ENCODE measurements at regions not wholly inside any gene's neighbourhood (a gene's known extent, or its start where the extent isn't known, plus 50 kb on each side); places are given as distances from the start of the nearest gene placed in this dataset.

DNA sequence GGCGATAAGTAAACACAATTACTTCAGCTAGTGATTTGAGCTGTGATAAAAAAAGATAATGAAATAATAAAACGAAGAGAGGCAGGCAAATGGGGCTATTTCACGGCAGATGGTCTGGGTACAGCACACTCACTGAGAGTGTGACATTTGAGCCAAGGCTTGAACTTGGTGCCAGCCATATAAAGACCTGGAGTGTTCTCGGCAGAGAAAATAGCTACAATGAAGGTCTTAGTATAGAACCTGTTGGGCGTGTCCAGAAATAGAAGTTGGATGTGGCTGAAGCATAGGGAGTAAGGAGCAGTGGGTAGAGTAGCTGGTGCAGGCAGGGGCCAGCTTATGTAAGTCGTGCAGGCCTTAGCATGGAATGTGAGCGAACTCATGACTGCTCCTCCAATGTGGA lies 660.3 kb upstream of the WWC1 start:
- Mint-ChIP-seq H3K27me3 (no peaks in the 10 kb centered on the region), H3K9me3 (peaks cover 24% of the 10 kb centered on the region), H3K4me1 (no peaks in the 10 kb centered on the region), H3K27ac (ENCODE audit: low read depth) (no peak overlapping the region), H3K4me3 (no peak overlapping the region), H3K36me3 (ENCODE audit: insufficient read depth) (no peaks in the 10 kb centered on the region)
- no peak for DNase-seq (ENCODE audit: low spot score in 2 of 2)
- no peak for ATAC-seq (replicated peaks; ENCODE audit: extremely low read depth, poor library complexity, severe bottlenecking)

GRCh38 chr5:167633114-167633513 lies 658.3 kb upstream of the WWC1 start:
- ATAC-seq (replicated peaks; ENCODE audit: extremely low read depth, poor library complexity, severe bottlenecking) = no peak
- H3K27ac Mint-ChIP-seq (ENCODE audit: low read depth) = no peak overlapping the region

DNA sequence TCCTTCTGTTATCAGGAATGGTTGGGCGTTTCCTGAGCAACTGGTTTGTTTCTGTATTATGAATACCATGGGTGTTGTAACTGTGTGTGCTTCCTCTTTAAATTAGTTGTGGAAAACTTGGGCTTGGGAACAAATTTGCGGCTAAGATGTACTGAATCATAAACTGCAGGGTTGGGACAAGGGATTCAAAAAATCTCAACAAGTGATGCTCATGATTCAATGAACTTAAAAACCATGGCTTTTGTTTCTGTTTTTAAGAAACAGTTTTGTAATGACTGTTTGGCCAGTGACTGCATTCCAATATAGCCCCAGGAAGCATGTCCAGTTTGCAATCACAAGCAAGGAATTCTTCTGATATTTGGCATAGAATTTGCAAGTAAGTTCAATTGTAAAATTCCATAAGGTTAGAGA lies 657.5 kb upstream of the WWC1 start:
- H3K4me3 Mint-ChIP-seq = no peak overlapping the region
- no peaks in the 10 kb centered on the region for H3K36me3 Mint-ChIP-seq (ENCODE audit: insufficient read depth)
- no peaks in the 10 kb centered on the region for H3K27me3 Mint-ChIP-seq
- H3K4me1 Mint-ChIP-seq = no peaks in the 10 kb centered on the region
- no peak for ATAC-seq (replicated peaks; ENCODE audit: extremely low read depth, poor library complexity, severe bottlenecking)
- no peak for DNase-seq (ENCODE audit: low spot score in 2 of 2)
- H3K27ac Mint-ChIP-seq (ENCODE audit: low read depth) = no peak overlapping the region
- H3K9me3 Mint-ChIP-seq = peaks cover 16% of the 10 kb centered on the region

More at GRCh38 chr5:167633114-167633513, 658.3 kb upstream of the WWC1 start:
- Mint-ChIP-seq H3K4me1 (no peaks in the 10 kb centered on the region), H3K36me3 (ENCODE audit: insufficient read depth) (no peaks in the 10 kb centered on the region), H3K27me3 (no peaks in the 10 kb centered on the region), H3K4me3 (no peak overlapping the region), H3K9me3 (peaks cover 21% of the 10 kb centered on the region)
- no peak for DNase-seq (ENCODE audit: low spot score in 2 of 2)

DNA sequence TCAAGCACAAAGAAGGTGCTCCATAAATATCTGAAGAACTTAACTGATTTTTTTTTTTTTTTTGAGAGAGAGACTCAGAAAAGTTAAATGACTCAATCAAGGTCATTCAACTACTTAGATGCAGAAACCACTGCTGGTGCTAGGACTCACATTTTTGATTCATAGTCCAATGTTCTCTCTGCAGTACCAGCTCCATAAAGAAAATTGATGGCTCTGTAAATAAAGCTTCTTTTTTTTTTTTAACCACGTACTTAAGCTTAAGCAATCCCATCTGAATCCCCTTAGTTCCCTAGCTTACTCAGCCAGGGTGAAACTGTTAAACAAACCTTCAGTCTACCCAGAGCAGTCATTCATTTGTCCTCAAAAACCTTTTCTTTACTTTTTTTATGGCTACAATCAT lies 657.0 kb upstream of the WWC1 start:
- Mint-ChIP-seq H3K27me3 (no peaks in the 10 kb centered on the region), H3K36me3 (ENCODE audit: insufficient read depth) (no peaks in the 10 kb centered on the region), H3K4me1 (no peaks in the 10 kb centered on the region), H3K27ac (ENCODE audit: low read depth) (no peak overlapping the region), H3K9me3 (peaks cover 15% of the 10 kb centered on the region), H3K4me3 (no peak overlapping the region)
- ATAC-seq (replicated peaks; ENCODE audit: extremely low read depth, poor library complexity, severe bottlenecking) (no peak), DNase-seq (ENCODE audit: low spot score in 2 of 2) (no peak)

DNA sequence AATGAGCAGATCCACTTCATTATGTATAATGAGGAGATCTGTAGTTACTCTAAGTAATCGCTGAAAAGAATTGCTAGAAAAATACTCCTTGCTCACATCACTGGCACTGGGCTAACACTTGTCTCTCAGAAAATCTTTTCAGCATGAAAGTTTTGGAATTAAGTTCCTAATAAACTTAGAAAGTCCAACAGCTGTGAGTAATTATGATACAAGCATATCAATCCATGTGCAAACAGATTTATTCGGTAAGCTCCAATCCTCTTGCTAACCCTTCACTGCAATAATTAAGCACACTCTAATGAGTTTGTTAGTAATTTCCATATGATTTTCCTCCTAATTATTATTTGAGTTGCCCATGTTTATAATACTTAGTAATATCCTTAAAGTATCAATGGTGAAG lies 652.6 kb upstream of the WWC1 start:
- Mint-ChIP-seq H3K4me3 (no peak overlapping the region), H3K9me3 (peaks cover 5% of the 10 kb centered on the region), H3K36me3 (ENCODE audit: insufficient read depth) (no peaks in the 10 kb centered on the region), H3K27me3 (no peaks in the 10 kb centered on the region), H3K4me1 (no peaks in the 10 kb centered on the region), H3K27ac (ENCODE audit: low read depth) (no peak overlapping the region)
- DNase-seq (ENCODE audit: low spot score in 2 of 2) (no peak), ATAC-seq (replicated peaks; ENCODE audit: extremely low read depth, poor library complexity, severe bottlenecking) (no peak)

- no peak for DNase-seq (ENCODE audit: low spot score in 2 of 2)
- no peak overlapping the region for H3K4me3 Mint-ChIP-seq
Observed at GRCh38 chr5:167639273-167639672, 652.2 kb upstream of the WWC1 start.

GRCh38 chr5:167639766-167640165 lies 651.7 kb upstream of the WWC1 start:
- H3K27ac Mint-ChIP-seq (ENCODE audit: low read depth) = no peak overlapping the region
- H3K36me3 Mint-ChIP-seq (ENCODE audit: insufficient read depth) = no peaks in the 10 kb centered on the region
- H3K4me1 Mint-ChIP-seq = no peaks in the 10 kb centered on the region
- DNase-seq (ENCODE audit: low spot score in 2 of 2) (no peak), ATAC-seq (replicated peaks; ENCODE audit: extremely low read depth, poor library complexity, severe bottlenecking) (no peak)
- H3K4me3 Mint-ChIP-seq = no peak overlapping the region
- H3K27me3 Mint-ChIP-seq = no peaks in the 10 kb centered on the region
- peaks cover 5% of the 10 kb centered on the region for H3K9me3 Mint-ChIP-seq

More at GRCh38 chr5:167639273-167639672, 652.2 kb upstream of the WWC1 start:
- no peaks in the 10 kb centered on the region for H3K27me3 Mint-ChIP-seq
- peaks cover 5% of the 10 kb centered on the region for H3K9me3 Mint-ChIP-seq
- no peaks in the 10 kb centered on the region for H3K4me1 Mint-ChIP-seq
- ATAC-seq (replicated peaks; ENCODE audit: extremely low read depth, poor library complexity, severe bottlenecking) = no peak
- H3K27ac Mint-ChIP-seq (ENCODE audit: low read depth) = no peak overlapping the region
- H3K36me3 Mint-ChIP-seq (ENCODE audit: insufficient read depth) = no peaks in the 10 kb centered on the region

- Mint-ChIP-seq H3K36me3 (ENCODE audit: insufficient read depth) (no peaks in the 10 kb centered on the region), H3K4me3 (no peak overlapping the region), H3K27ac (ENCODE audit: low read depth) (no peak overlapping the region), H3K27me3 (no peaks in the 10 kb centered on the region), H3K9me3 (peaks cover 16% of the 10 kb centered on the region), H3K4me1 (no peaks in the 10 kb centered on the region)
- no peak for ATAC-seq (replicated peaks; ENCODE audit: extremely low read depth, poor library complexity, severe bottlenecking)
- DNase-seq (ENCODE audit: low spot score in 2 of 2) = no peak
Observed at GRCh38 chr5:167642181-167642580, 649.3 kb upstream of the WWC1 start.

- H3K9me3 Mint-ChIP-seq = peaks cover 17% of the 10 kb centered on the region
- H3K27me3 Mint-ChIP-seq = no peaks in the 10 kb centered on the region
- H3K4me1 Mint-ChIP-seq = no peaks in the 10 kb centered on the region
- H3K36me3 Mint-ChIP-seq (ENCODE audit: insufficient read depth) = no peaks in the 10 kb centered on the region
- no peak for ATAC-seq (replicated peaks; ENCODE audit: extremely low read depth, poor library complexity, severe bottlenecking)
- H3K4me3 Mint-ChIP-seq = no peak overlapping the region
- H3K27ac Mint-ChIP-seq (ENCODE audit: low read depth) = no peak overlapping the region
- DNase-seq (ENCODE audit: low spot score in 2 of 2) = no peak
Observed at GRCh38 chr5:167642779-167643517, 648.5 kb upstream of the WWC1 start.

DNA sequence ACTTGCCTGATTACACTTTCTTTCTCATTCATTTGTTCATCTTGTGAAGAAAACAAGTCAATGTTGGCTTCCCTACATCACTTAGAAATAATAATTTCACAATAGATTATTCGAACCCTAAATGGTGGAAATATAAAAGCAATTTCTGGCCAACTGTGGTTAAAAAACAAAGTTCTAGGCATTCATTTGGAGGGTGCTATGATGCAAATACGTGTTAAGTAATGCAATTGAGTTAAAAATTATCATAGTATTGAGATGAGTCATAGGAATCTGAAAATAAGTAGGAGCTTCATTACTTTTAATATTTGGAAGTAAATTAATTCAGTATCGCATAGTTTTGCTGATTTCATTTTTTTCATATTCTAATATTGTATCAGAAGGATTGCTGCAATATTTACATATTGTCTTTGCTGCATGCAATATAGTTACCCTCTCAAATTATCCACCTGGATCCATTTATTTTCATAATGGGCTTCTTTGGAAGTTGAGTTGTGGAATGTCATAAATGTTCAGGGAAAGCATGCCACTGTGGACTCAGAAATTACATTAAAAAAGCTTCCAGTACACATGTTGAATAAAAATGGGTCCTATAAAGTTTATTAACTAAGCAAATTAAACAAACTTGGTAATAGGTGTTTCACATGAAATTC lies 647.7 kb upstream of the WWC1 start:
- no peak overlapping the region for H3K4me3 Mint-ChIP-seq
- H3K9me3 Mint-ChIP-seq = peaks cover 17% of the 10 kb centered on the region
- DNase-seq (ENCODE audit: low spot score in 2 of 2) (no peak), ATAC-seq (replicated peaks; ENCODE audit: extremely low read depth, poor library complexity, severe bottlenecking) (no peak)
- H3K27ac Mint-ChIP-seq (ENCODE audit: low read depth) = no peak overlapping the region
- no peaks in the 10 kb centered on the region for H3K4me1 Mint-ChIP-seq
- no peaks in the 10 kb centered on the region for H3K36me3 Mint-ChIP-seq (ENCODE audit: insufficient read depth)
- H3K27me3 Mint-ChIP-seq = no peaks in the 10 kb centered on the region

GRCh38 chr5:167644619-167645018 lies 646.8 kb upstream of the WWC1 start:
- H3K9me3 Mint-ChIP-seq = peaks cover 17% of the 10 kb centered on the region
- H3K4me1 Mint-ChIP-seq = no peaks in the 10 kb centered on the region
- H3K36me3 Mint-ChIP-seq (ENCODE audit: insufficient read depth) = no peaks in the 10 kb centered on the region
- ATAC-seq (replicated peaks; ENCODE audit: extremely low read depth, poor library complexity, severe bottlenecking) (no peak), DNase-seq (ENCODE audit: low spot score in 2 of 2) (no peak)
- no peak overlapping the region for H3K4me3 Mint-ChIP-seq
- H3K27me3 Mint-ChIP-seq = no peaks in the 10 kb centered on the region
- H3K27ac Mint-ChIP-seq (ENCODE audit: low read depth) = no peak overlapping the region

DNA sequence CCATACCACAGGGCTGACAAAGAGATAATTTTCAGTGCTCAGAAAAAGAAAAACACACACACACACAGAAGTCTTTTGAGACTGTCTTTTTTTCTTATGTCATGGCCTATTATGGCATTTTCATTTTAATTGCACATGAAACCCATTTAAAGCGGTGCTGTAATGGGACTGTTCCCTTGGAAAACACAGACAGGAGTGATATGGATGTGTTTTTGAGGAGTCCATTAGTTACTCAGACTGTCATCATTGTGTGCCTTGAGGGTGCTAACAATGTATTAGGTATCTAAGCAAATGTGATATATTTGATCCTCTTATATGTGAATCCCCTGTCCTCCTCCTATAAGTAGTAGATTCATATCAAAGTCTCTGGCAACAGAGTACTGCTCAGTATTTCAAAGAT lies 642.0 kb upstream of the WWC1 start:
- ATAC-seq (replicated peaks; ENCODE audit: extremely low read depth, poor library complexity, severe bottlenecking) = no peak
- no peaks in the 10 kb centered on the region for H3K4me1 Mint-ChIP-seq
- H3K36me3 Mint-ChIP-seq (ENCODE audit: insufficient read depth) = no peaks in the 10 kb centered on the region
- H3K4me3 Mint-ChIP-seq = no peak overlapping the region
- no peaks in the 10 kb centered on the region for H3K27me3 Mint-ChIP-seq
- H3K27ac Mint-ChIP-seq (ENCODE audit: low read depth) = no peak overlapping the region
- H3K9me3 Mint-ChIP-seq = peaks cover 24% of the 10 kb centered on the region
- DNase-seq (ENCODE audit: low spot score in 2 of 2) = no peak

DNA sequence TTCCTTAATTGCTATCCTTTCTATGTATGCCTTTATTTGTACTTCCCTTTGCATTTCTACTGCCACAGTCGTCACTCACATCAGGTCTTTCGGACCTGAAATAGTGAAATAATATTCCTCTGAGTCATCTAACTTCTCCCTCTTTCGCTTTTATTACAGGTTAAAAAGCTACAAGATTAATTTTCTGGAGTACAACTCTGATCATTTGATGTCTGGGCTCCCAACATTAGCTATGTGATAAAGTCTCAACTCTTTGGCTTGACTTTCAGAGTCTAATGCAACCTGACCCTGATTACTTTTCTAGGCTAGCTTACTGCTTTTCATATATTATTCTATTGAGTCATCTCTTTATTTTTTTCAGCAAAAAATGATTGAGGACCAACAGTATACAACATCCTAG lies 638.8 kb upstream of the WWC1 start:
- DNase-seq (ENCODE audit: low spot score in 2 of 2) = no peak
- Mint-ChIP-seq H3K36me3 (ENCODE audit: insufficient read depth) (no peaks in the 10 kb centered on the region), H3K27me3 (no peaks in the 10 kb centered on the region), H3K4me3 (no peak overlapping the region), H3K9me3 (peaks cover 16% of the 10 kb centered on the region), H3K27ac (ENCODE audit: low read depth) (no peak overlapping the region), H3K4me1 (no peaks in the 10 kb centered on the region)
- no peak for ATAC-seq (replicated peaks; ENCODE audit: extremely low read depth, poor library complexity, severe bottlenecking)
